Liver (tissue), 8 donors: ENCODE measurements at regions not wholly inside any gene's neighbourhood (a gene's known extent, or its start where the extent isn't known, plus 50 kb on each side); places are given as distances from the start of the nearest gene placed in this dataset.

Experiments used
- DNase-seq: peaks from one replicate; pipeline ENCODE4 v3.0.0-alpha.2; 2017; ENCODE audit warnings: low spot score
- H3K27ac ChIP-seq, 2 donors: one replicate each; pipeline ENCODE4 v1.7.0; 2013; ENCODE audit warnings: inconsistent platforms in 2 of 2, low read length in 2 of 2, control low read depth in 1 of 2, low read depth in 1 of 2, mild to moderate bottlenecking in 1 of 2
- H3K27me3 ChIP-seq, 4 donors: one replicate each; pipeline versions ENCODE4 v1.6.1 to v1.7.0; 2013; ENCODE audit warnings: low read length in 3 of 4, inconsistent platforms in 1 of 4, mild to moderate bottlenecking in 1 of 4, moderate library complexity in 1 of 4; ENCODE audit not compliant: control insufficient read depth in 4 of 4, insufficient read depth in 4 of 4
- H3K36me3 ChIP-seq, 4 donors: one replicate each; pipeline versions ENCODE4 v1.6.1 to v1.7.0; 2013; ENCODE audit warnings: low read length in 3 of 4, mild to moderate bottlenecking in 3 of 4, low read depth in 1 of 4, moderate library complexity in 1 of 4; ENCODE audit not compliant: control insufficient read depth in 4 of 4, insufficient read depth in 3 of 4
- H3K4me1 ChIP-seq, 4 donors: one replicate each; pipeline versions ENCODE4 v1.6.1 to v1.7.0; 2013; ENCODE audit warnings: low read length in 3 of 4, mild to moderate bottlenecking in 3 of 4, moderate library complexity in 1 of 4; ENCODE audit not compliant: control insufficient read depth in 4 of 4, insufficient read depth in 4 of 4
- H3K4me3 ChIP-seq, 3 donors: one replicate each; pipeline versions ENCODE4 v1.6.1 to v1.7.0; 2013; ENCODE audit warnings: low read length in 3 of 3, control low read depth in 1 of 3, low read depth in 1 of 3, mild to moderate bottlenecking in 1 of 3
- H3K9ac ChIP-seq, 2 donors: one replicate each; pipeline ENCODE4 v1.7.0; 2013; ENCODE audit warnings: low read length in 2 of 2, mild to moderate bottlenecking in 2 of 2, moderate library complexity in 2 of 2, control low read depth in 1 of 2, low read depth in 1 of 2
- H3K9me3 ChIP-seq, 4 donors: one replicate each; pipeline versions ENCODE4 v1.6.1 to v1.7.0; 2013; ENCODE audit warnings: low read length in 3 of 4; ENCODE audit not compliant: control insufficient read depth in 4 of 4
- EGR1 ChIP-seq, 2 donors: IDR thresholded peaks; 2 replicates each; pipeline ENCODE4 v1.6.1; 2016 to 2018; ENCODE audit warnings: antibody characterized with exemption in 2 of 2, low read depth in 2 of 2
- FOXA1 ChIP-seq: IDR thresholded peaks from 2 replicates; pipeline ENCODE4 v1.6.1; 2016; ENCODE audit warnings: antibody characterized with exemption
- FOXA2 ChIP-seq: IDR thresholded peaks from 2 replicates; pipeline ENCODE4 v1.6.1; 2016; ENCODE audit warnings: antibody characterized with exemption
- GABPA ChIP-seq, 2 donors: IDR thresholded peaks in 1 of 2; conservative IDR thresholded peaks in 1 of 2; 2 replicates each; pipeline ENCODE4 v1.6.1; 2016; ENCODE audit warnings: antibody characterized with exemption in 2 of 2, mild to moderate bottlenecking in 1 of 2, moderate library complexity in 1 of 2
- HNF4A ChIP-seq, 2 donors: conservative IDR thresholded peaks; 2 replicates each; pipeline ENCODE4 v1.6.1; 2016; ENCODE audit warnings: antibody characterized with exemption in 2 of 2, mild to moderate bottlenecking in 2 of 2
- HNF4G ChIP-seq: IDR thresholded peaks from 2 replicates; pipeline ENCODE4 v1.6.1; 2016; ENCODE audit warnings: antibody characterized with exemption
- JUND ChIP-seq, 2 donors: IDR thresholded peaks; 2 replicates each; pipeline ENCODE4 v1.6.1; 2016; ENCODE audit warnings: antibody characterized with exemption in 2 of 2
- NR2F2 ChIP-seq: IDR thresholded peaks from 2 replicates; pipeline ENCODE4 v1.6.1; 2016; ENCODE audit warnings: antibody characterized with exemption
- RAD21 ChIP-seq, 2 donors: IDR thresholded peaks; 2 replicates each; pipeline ENCODE4 v1.6.1; 2016; ENCODE audit warnings: antibody characterized with exemption in 2 of 2, mild to moderate bottlenecking in 2 of 2
- RXRA ChIP-seq, 2 donors: IDR thresholded peaks; 2 replicates each; pipeline ENCODE4 v1.6.1; 2017 to 2018; ENCODE audit warnings: antibody characterized with exemption in 2 of 2, mild to moderate bottlenecking in 1 of 2
- SP1 ChIP-seq: IDR thresholded peaks from 2 replicates; pipeline ENCODE4 v1.6.1; 2018; ENCODE audit warnings: antibody characterized with exemption, mild to moderate bottlenecking
- TAF1 ChIP-seq: conservative IDR thresholded peaks from 2 replicates; pipeline ENCODE4 v1.6.1; 2016; ENCODE audit warnings: antibody characterized with exemption, mild to moderate bottlenecking
- YY1 ChIP-seq: IDR thresholded peaks from 2 replicates; pipeline ENCODE4 v1.6.1; 2016; ENCODE audit warnings: antibody characterized with exemption, mild to moderate bottlenecking
- WGBS: extraction: QIAGEN DNeasy Blood & Tissue Kit; methylation state at CpG from one replicate; pipeline ENCODE4 v1.1.7; 2013; 5-methylcytosine and 5-hydroxymethylcytosine counted together
- TF ChIP-seq, protein P1 (sequence below): fragments of 150-350 bp; IDR thresholded peaks from 2 replicates; pipeline ENCODE4 v1.5.1; 2017; ENCODE audit warnings: improper control_type of control experiment, low read depth, low read length; ENCODE audit not compliant: missing input control
- TF ChIP-seq, protein P2 (sequence below): IDR thresholded peaks from 2 replicates; pipeline ENCODE4 v1.6.1; 2016; ENCODE audit warnings: antibody characterized with exemption
- TF ChIP-seq, protein P3 (sequence below): IDR thresholded peaks from 2 replicates; pipeline ENCODE4 v1.6.1; 2016; ENCODE audit warnings: antibody characterized with exemption, mild to moderate bottlenecking
- TF ChIP-seq, protein P4 (sequence below): IDR thresholded peaks from 2 replicates; pipeline ENCODE4 v1.6.1; 2016; ENCODE audit warnings: antibody characterized with exemption
- donor health status: healthy.
- donor health status: healthy.
- donor health status: healthy.
- donor health status: healthy.
- donor health status: healthy.

DNA sequence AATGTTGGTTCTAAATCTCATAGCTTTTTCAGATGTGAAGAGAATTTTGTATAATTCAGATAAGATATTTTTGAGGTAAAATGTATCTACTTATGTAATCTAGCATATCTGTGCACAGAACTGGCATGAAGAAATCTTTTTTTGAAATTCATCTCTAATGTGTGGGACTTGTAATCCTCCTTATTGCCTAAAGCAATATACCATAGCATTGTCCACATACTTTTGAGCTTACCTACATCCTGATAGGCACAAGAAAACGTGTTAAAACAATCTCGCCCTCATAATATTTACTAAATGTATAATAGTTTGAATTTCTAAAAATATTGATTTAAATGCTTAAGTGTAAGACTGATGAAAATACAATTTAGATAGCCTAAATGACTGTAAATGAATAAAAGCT, 1686.5 kb upstream of the ACO1 start:
- Histone ChIP-seq H3K36me3 (no peaks in the 10 kb centered on the region), H3K9me3 (no peaks in the 10 kb centered on the region), H3K4me3 (no peak overlapping the region), H3K27ac (no peak overlapping the region), H3K27me3 (peaks cover 0 to 2% (median 0%) of the 10 kb centered on the region in 4 donors), H3K9ac (no peak overlapping the region), H3K4me1 (no peaks in the 10 kb centered on the region)
- no peak for DNase-seq
- 47% methylated on average over 2 of the region's 2 CpGs for WGBS
- no peak for TF ChIP-seq TAF1
- TF ChIP-seq, protein P1, sequence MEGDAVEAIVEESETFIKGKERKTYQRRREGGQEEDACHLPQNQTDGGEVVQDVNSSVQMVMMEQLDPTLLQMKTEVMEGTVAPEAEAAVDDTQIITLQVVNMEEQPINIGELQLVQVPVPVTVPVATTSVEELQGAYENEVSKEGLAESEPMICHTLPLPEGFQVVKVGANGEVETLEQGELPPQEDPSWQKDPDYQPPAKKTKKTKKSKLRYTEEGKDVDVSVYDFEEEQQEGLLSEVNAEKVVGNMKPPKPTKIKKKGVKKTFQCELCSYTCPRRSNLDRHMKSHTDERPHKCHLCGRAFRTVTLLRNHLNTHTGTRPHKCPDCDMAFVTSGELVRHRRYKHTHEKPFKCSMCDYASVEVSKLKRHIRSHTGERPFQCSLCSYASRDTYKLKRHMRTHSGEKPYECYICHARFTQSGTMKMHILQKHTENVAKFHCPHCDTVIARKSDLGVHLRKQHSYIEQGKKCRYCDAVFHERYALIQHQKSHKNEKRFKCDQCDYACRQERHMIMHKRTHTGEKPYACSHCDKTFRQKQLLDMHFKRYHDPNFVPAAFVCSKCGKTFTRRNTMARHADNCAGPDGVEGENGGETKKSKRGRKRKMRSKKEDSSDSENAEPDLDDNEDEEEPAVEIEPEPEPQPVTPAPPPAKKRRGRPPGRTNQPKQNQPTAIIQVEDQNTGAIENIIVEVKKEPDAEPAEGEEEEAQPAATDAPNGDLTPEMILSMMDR: no peak
- TF ChIP-seq, protein P2, sequence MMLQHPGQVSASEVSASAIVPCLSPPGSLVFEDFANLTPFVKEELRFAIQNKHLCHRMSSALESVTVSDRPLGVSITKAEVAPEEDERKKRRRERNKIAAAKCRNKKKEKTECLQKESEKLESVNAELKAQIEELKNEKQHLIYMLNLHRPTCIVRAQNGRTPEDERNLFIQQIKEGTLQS: no peak
- no peak for TF ChIP-seq RXRA (IDR thresholded peaks at IDR 0.05)
- no peak for TF ChIP-seq YY1
- no peak for TF ChIP-seq SP1
- TF ChIP-seq, protein P3, sequence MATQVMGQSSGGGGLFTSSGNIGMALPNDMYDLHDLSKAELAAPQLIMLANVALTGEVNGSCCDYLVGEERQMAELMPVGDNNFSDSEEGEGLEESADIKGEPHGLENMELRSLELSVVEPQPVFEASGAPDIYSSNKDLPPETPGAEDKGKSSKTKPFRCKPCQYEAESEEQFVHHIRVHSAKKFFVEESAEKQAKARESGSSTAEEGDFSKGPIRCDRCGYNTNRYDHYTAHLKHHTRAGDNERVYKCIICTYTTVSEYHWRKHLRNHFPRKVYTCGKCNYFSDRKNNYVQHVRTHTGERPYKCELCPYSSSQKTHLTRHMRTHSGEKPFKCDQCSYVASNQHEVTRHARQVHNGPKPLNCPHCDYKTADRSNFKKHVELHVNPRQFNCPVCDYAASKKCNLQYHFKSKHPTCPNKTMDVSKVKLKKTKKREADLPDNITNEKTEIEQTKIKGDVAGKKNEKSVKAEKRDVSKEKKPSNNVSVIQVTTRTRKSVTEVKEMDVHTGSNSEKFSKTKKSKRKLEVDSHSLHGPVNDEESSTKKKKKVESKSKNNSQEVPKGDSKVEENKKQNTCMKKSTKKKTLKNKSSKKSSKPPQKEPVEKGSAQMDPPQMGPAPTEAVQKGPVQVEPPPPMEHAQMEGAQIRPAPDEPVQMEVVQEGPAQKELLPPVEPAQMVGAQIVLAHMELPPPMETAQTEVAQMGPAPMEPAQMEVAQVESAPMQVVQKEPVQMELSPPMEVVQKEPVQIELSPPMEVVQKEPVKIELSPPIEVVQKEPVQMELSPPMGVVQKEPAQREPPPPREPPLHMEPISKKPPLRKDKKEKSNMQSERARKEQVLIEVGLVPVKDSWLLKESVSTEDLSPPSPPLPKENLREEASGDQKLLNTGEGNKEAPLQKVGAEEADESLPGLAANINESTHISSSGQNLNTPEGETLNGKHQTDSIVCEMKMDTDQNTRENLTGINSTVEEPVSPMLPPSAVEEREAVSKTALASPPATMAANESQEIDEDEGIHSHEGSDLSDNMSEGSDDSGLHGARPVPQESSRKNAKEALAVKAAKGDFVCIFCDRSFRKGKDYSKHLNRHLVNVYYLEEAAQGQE: no peak
- TF ChIP-seq NR2F2: no peak
- TF ChIP-seq FOXA1: no peak
- no peak for TF ChIP-seq HNF4G
- TF ChIP-seq RAD21 (IDR thresholded peaks at IDR 0.05): no peak
- no peak for TF ChIP-seq GABPA (IDR thresholded peaks at IDR 0.05 in 1 of 2, conservative IDR thresholded peaks at IDR 0.05 in 1 of 2)
- TF ChIP-seq FOXA2: no peak
- no peak for TF ChIP-seq EGR1 (IDR thresholded peaks at IDR 0.05; ENCODE audit: low read depth in 2 of 2)
- TF ChIP-seq, protein P4, sequence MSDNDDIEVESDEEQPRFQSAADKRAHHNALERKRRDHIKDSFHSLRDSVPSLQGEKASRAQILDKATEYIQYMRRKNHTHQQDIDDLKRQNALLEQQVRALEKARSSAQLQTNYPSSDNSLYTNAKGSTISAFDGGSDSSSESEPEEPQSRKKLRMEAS: no peak
- TF ChIP-seq HNF4A (conservative IDR thresholded peaks at IDR 0.05): no peak
- no peak for TF ChIP-seq JUND (IDR thresholded peaks at IDR 0.05)

DNA sequence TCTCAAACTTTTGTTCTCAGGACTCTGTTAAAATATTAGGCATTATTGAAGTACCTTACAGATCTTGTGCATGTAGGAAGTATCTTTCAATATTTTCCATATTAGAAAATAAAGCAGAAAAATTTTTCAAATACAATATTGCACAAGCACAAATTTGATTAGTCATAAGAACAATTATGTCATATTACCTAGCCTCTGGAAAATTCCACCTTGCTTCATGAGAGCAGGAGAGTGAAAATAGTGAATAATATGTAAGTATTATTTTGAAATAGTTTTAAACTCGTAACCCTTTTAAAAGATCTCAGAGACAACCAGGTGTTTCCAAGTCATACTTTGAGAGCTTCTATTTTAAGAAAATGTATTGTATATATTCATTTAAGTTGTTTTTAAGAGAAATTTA, 1672.9 kb upstream of the ACO1 start:
- Histone ChIP-seq H3K36me3 (no peaks in the 10 kb centered on the region), H3K4me3 (no peak overlapping the region), H3K4me1 (no peaks in the 10 kb centered on the region), H3K27ac (no peak overlapping the region), H3K9me3 (no peaks in the 10 kb centered on the region), H3K9ac (no peak overlapping the region), H3K27me3 (no peaks in the 10 kb centered on the region)
- DNase-seq: no peak
- WGBS: 79% methylated on average over 1 of the region's 1 CpG
- TF ChIP-seq JUND (IDR thresholded peaks at IDR 0.05) (no peak), HNF4G (no peak), SP1 (no peak), GABPA (IDR thresholded peaks at IDR 0.05 in 1 of 2, conservative IDR thresholded peaks at IDR 0.05 in 1 of 2) (no peak), RXRA (IDR thresholded peaks at IDR 0.05) (no peak), FOXA1 (no peak)
- TF ChIP-seq, protein P3: no peak
- TF ChIP-seq, protein P1: no peak
